Kidney glomerular epithelial cell (primary cell): ENCODE measurements at regions not wholly inside any gene's neighbourhood (a gene's known extent, or its start where the extent isn't known, plus 50 kb on each side); places are given as distances from the start of the nearest gene placed in this dataset.
A peak's percentile ranks its signal among the peaks of the same experiment; 100 is the strongest.
"Not testable (repeated sequence)": the region's sequence is repeated elsewhere in the genome, so short reads cannot be mapped to it uniquely, and the experiment has no call there.

ENCODE experiments used
- DNase-seq: peaks from one replicate; lab custom pipeline; 2025; lab: John Stamatoyannopoulos, UW

DNA sequence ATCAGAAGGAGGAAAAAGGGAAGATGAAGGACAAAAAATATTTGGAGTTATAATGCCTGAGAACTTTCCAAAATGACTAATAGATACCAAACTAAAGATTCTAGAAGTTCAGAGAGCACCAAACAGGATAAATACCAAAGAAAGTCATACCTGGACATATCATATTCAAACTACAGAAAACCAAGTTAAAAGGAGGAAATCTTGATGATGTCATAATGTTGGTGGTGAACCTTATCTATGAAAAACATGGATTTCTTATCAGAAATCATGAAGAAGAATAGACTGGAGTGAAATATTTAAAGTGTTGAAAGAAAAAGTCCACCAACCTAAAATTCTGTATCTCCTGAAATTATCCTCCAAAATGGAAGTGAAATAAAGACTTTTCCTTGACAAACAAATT, 389.2 kb downstream of the JRKL start:
- DNase-seq, result no peak

DNA sequence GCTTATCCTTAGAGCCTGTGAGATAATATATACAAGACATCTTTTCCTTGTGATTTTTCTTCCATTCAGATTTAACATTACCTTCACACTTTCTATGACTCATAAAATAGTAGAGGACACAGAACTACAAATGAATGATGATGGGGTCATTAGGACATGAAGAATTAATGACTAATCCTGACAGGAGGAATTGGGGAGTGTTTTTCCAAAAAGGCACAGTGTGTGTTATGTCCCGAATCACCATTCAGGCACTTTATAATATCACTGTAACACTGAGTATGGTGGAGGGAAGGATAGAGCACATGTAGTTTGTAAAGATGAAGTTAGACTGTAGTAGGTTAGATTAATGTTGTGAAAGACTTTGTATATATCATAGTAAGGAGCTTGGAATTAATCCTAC, 391.3 kb downstream of the JRKL start:
- DNase-seq, result peak; percentile 85

DNA sequence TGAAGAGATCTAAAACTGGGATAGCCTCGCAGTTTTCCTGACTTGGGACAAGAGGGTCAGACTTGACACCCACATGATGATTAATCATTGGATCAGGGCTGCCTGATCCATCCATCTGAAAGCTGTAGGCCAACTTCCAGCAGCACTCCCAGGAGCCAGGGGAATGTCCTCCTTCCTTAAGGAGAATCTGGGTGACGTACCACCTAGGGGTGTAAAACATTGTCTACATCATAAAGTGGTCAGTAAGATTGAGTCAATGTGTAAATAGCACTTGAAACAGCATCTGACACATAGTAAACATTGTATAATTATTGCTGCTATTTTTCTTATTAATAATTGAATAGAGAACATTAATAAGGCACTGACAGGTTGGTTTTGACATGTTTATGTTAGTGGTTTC, 392.8 kb downstream of the JRKL start:
- DNase-seq, result no peak

DNA sequence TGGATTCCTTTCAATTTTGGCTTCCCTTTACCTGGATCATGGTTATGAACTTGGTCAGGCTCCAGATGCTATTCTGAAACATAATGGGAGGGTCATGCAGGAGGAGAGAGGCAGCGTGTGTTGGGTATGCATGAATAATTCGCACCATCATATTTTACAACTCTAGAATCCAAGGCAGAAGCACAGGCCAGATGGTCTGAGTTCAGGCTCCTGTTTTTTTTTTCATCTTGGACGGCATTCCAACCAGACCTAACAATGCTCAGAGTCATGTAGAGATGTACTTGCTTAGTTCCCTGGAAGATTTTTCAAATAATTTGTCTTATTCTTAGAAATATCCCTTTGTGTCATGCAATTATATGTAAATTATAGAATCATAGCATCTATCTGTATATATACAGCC, 393.5 kb downstream of the JRKL start:
- DNase-seq, result peak; percentile 4

DNA sequence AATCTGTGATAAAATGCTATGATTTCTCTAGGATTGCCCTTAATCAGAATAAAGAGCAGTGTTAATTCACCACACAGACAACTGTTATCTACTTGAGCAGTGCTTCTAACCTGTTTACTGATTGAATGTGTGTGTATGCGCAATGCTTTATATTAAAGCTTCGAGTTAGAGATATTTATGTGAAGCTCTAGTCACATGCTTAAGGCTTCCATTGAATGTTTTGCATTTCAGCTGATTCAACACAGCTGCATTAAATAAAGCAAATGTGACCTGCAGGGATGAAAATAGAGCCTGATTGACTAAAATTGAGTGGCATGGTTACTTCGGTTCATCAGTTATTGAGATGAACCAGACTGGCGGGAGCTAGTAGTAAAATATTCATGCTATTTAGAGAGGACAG, 395.3 kb downstream of the JRKL start:
- DNase-seq, result no peak

DNA sequence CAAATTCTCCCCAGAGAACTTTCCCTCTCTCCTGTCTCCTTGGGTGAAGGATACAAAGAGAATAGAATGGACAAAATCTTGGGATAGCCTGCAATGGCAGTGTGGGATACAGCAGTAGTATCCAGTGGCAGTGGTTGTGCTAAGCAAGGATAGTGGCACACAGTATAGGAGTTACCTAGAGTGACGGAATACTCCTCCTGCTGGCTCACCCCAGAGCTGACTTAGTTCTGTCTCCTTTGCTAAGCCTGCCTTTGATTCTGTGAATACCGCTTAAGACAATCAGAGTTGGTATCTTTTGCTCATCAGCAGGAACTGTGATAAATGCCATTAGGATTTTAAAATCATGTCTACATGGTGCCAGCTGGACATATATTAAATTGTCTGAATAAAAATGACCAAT, 404.3 kb downstream of the JRKL start:
- no peak for DNase-seq

DNA sequence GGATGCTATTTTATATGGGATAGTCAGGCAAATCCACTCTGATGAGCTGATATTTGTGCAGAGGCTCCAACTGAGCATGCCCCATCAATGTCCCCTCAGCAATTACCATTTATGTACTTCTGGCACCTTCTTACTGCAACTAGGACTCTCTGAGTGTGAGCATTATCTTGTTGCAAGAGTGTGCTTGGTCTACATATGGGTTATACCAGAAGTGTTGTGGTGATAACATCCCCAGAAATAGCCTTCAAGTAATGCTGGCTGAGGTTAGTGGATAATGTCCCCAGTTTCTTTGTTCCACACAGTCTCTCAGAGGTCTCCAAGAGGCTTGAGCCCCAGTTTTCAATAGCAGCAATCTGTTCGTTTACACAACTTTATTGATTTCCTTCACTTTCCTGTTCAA, 408.6 kb downstream of the JRKL start:
- DNase-seq, result no peak

DNA sequence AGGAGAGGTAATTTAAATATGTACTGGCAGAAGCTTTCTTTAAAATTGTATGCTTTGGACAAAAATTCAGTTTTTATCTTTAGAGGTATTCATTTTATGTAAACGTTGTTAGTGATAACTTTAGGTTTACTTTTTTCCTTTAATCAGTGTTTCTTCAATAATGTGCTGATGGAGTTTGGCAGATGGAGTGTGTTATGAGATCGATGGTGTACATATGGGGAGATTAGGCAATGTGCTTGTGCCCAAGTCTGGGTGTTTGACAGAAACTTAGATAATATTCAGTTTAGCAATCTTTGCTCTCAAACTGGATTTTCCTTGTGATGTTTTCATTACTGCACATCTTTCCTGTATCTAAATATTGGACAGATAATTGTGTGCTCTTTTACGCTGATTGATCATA, 425.4 kb downstream of the JRKL start:
- DNase-seq, result no peak

DNA sequence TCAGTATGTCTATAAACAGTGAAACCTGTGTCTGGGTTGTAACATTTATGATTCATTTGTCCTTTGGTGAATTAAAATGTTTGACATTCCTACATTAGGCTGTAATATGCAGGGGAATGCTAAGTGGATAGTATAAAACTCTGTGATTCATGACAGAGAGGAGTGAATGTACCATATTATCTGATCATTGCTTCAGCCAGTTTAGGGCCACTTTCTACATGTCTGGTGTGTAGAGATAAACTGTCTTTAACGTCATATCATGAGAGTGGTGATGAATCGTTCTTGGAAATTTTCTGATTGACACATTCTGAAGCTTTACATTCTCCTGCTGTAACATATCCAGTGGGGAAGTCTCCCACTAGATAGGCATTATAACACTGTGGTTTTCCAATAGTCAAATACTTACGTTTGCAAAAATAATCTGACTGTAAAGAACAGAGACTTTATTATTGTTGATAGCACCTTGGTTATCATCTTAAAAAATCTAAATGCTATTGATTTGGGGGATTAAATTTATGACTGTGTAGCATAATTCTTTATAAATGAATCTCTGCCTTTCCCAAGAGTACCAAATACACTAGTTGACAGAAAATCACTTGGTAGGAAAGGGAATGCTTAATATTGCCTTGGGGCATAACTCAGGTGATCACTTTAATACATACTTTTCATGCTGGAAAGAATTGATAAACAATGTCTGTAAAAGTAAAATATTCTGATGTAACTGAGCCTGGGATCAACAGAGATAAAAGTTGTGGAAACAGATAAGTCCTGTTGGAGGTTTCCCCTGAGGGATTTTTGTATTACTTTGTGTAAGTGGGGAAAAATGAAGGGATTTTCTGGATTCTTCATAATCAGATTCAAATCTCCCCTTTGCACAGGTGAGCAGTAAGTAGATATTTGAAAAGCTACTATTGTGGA, 427.9 kb downstream of the JRKL start:
- peak; percentile 27 for DNase-seq

DNA sequence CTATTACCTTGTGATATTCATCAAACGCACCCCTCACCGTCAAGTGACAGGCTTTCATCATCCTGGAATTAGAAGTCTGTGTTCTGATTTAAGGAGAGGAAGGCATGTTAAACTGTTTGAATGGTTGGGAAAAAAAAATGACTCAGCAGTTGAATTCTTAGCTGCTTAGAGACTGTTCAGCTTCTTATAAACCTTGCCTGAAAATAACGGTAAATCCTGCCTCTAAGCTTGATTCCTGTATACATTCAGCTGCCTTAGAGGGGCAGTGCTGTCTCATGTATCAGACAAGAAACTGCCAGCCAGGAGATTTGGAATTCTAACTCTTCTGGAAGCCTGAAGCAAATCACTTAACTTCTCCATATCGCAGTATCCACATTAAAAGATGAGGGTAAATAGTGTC, 437.4 kb downstream of the JRKL start:
- peak; percentile 11 for DNase-seq

DNA sequence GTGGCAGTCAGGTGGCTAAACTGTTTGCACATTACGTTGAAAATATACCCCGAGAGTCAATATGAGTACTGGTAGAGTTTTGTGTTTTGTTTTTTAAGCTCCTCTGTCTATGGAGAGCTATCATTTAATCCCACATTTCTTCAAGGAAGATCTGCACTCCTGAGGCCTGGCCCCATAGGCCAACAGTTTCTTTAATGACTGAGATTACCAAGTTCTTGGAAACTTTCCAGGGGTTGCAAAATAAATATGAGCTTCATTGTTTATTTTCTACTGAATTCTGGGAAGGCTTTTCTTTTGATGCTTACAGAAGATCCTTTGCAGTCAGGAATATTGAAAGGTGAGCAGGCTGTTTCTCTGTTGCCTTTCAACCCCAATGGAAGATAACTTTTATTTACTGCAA, 452.0 kb downstream of the JRKL start:
- no peak for DNase-seq

DNA sequence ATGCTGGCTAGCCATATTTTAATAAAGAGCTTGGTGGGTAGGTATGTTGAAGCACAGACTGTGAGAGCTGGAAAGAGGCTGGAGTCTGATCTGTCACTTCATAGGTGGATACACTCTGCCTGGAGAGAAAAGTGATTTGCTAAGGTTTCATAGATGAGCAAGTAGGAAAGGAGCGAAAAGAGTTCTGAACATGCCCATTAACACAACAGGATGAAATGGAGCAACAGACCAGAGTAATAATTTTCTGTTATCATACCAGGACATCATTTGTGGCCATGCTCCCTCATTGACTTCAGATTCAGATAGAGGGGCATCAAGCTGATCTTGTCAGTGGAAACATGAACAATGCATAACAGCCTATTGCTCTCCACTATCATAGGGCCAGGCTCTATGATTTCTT, 452.9 kb downstream of the JRKL start:
- no peak for DNase-seq

DNA sequence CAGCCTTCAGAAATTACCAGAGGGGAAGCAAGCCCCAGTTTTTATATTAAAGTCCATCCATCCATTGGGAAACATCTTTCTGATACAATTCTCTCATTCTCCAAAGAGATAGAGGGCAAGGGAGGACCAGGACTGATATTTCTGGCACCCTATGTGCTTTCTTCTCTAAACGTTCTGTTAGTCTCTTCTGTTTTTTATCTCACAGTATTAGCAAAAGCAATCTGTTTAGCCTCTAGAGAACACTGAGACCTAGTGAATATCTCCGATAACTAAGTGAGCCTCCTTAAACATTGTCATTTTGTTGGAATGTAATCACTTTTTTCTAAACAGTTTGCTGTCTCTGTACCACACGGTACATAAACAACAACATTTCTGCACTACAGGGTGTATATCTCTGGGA, 464.6 kb downstream of the JRKL start:
- no peak for DNase-seq

DNA sequence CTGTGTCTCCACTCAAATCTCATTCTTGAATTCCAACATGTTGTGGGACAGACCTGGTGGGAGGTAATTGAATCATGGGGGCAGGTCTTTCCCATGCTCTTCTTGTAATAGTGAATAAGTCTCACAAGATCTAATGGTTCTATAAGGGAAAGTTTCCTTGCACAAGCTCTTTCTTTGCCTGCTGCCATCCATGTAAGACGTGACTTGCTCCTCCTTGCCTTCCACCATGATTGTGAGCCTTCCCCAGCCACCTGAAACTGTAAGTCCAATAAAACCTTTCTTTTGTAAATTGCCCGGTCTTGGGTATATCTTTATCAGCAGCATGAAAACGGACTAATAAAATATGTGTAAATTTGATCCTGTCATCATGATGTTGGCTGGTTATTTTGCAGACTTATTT, 471.9 kb downstream of the JRKL start:
- DNase-seq, result not testable (repeated sequence)

DNA sequence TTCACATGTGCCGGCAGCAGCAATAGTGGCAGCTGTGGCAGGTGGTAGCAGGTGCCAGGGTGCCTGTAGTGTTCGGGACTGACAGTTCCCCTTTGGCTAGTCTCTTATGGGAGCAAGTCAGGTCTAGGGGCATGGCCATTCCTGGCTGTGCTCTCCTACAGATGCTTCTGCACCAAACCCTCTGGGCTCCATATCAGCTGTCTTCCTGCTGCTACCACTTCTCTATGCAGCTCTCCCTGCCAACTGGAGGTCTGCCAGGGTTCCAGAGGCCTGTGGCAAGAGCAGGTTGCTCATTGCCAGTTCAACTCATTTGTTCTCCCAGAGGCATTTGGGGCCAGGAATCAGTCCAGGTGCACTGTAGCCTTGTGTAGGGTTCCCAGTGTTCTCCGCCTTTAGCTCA, 473.7 kb downstream of the JRKL start:
- no peak for DNase-seq

DNA sequence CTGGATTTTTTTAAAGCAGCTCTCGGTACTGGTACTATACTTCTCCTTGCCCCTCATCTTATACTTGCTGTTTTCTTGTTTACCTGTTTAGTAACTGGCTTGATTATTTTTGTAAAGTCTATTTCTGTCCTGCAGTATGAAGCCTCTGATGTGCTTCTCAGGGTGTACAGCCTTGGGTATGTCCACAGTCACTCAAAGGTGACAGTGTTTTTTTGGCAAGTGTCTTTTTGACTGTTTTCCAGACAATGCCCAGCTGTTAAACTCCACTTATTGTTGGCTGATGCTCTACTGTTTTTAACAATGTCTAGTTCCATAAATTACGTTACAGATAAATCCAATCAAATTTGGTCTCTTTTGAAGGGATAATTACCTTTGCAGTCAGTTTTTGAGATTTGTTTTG, 475.2 kb downstream of the JRKL start:
- DNase-seq, result no peak

DNA sequence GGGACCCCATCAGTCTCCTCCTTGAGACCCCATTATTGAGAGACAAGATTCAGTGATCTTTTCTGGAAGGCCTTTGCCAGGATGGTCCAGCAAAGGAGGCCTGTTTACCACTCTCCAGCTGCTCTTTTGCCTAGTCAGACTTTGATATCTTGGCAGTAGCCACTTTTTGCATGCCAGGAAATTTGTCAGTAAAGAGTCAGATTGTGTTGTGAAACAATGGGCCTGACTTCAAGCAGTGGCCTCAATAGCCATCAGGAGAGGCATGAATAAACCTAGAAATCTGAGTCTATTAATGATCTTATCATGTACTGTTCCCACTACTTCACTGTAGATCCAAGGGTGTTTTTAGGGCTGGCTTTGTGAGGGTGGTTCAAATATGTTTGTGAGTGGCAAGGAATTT, 479.4 kb downstream of the JRKL start:
- no peak for DNase-seq

DNA sequence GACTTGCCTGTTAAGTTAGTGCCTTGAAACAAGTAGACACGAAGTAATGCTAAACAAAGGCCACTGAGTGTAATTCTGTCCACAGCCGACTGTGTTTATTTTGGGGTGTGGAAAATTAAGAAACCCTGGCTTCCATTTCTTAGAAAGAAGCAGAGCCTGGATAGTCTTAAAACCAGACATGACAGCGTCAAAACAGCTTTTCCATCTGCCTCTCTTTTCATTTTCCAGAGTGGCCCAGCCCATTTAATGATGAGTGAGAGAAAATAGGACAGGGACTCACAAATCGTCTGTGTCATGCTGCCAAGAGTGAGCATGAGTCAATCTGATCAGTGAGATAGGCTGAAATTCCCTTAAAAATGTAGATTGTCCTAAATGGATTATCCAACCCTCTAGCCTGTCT, 485.9 kb downstream of the JRKL start:
- DNase-seq, result no peak

DNA sequence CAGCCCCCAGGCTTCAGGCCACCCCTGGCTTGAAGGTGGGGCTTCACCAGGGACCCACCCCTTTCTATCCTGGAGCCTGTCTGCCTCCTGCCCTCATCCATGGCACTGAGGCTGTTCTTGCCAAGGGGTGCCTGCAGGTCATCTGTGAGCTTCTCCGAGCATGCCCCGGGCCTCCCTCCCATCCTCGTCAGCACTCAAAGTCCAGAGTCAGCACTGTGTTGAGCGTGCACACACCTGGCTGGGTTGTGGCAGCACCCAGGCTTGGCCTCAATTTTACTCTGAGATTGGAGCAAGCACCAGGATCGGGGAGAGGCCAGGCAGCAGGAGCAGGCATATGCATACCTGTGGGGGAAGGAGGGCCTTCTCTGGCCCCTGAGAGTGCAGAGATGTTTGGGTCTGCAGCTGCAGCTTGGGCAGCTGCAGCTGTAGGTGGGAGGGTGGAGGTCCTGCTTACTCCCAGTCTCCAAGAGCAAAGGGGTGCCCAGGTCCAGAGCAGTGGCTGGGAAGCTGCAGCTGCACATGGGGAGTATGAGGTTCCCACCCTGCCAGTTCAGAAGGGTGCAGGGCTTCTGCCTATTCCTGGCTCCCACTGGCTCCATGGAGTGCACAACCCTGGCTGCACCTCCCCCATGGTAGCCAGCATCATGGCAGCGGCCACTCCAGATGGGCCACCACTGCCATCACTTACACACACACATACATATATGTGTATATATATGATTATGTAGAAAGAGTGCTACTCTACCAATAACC, 488.7 kb downstream of the JRKL start:
- no peak for DNase-seq

DNA sequence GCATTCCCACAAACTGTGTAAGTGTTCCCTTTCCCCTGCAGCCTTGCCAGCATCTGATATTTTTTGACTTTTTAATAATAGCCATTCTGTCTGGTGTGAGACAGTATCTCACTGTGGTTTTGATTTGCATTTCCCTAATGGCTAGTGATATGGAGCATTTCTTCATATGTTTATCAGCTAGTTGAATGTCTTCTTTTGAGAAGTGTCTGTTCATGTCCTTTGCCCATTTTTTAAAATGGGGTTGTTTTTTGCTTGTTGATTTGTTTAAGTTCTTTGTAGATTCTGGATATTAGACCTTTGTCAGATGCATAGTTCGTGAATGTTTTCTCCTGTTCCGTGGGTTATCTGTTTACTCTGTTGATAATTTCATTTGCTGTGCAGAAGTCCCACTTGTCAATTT, 492.8 kb downstream of the JRKL start:
- not testable (repeated sequence) for DNase-seq

DNA sequence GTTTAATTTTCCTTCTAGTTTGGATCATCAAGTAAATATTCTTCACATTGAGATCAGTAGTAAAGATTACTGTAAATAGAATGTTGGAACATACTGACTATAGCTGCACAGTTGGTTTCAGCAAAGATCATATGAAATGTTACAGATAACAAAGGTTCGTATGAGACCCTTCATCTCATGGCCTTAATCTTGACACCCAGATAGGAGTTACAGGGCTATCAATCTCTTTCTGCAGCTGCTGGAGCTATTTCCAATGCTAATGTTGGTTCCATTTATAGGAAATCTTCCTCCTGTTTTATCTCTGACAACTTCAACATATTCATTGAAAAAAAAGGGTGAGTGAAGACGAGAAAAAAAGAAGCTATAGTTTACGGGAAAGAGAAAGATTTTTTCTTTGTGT, 495.6 kb downstream of the JRKL start:
- no peak for DNase-seq

DNA sequence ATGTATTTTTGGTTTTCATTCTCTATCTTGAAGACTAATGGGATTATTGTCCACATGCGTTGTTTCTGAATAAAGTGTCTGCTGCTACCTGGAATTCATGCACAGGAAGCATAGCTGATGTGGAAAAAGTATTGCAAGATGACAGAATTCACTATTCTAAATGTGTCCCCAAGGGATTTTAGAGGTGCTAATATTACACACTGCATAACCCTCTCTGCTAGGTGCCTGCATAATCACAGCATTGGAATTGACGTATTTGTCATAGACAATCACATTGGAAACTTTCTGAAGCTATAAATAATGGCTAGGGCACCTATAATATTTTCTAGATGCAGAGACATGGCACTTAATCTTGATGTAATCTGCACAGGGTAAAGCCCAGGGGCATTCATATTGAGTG, 496.1 kb downstream of the JRKL start:
- no peak for DNase-seq

DNA sequence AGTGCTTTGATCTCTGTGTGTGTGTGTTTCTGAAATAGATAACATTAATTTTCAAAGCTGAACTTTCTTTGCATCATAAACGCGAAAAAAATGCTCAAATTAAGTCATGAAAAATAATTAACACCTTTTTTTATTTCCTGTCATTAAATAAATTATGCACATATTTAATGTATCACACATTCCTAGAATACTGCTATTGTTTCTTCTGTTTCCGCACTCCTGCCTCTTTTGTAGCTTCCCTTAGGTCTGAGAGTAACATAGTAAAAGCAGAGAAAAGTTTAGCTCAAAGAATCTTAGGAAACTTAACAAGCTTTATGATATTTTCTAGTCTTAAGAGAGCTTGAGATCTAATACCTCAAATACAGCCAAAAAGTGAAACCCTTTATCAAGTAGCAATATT, 504.2 kb downstream of the JRKL start:
- no peak for DNase-seq

DNA sequence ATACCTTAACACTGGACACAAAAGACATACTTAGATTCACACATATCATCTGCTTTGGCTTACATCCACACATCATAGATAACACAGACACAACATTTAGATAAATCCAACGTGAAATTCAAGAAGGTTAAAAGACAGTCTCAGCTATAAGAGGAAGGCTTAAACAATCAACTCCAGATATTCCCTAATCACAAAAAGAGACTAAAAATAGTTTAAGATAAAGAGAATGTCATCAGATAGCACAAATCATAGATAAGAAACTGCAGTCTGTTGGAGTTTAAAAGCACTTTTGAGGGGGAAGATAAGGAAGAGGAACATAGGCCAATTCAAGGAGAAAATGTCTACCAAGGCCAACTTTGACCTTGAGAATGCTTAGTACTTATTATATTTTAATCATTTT, 504.8 kb downstream of the JRKL start:
- no peak for DNase-seq
